DND-41 (cell line): ENCODE measurements at regions not wholly inside any gene's neighbourhood (a gene's known extent, or its start where the extent isn't known, plus 50 kb on each side); places are given as distances from the start of the nearest gene placed in this dataset.

ENCODE experiments used
- ATAC-seq: fragments of 200-7000 bp; cut with Tn5 transposase; 3 replicates; pipeline ENCODE4 v1.9.1; 2021; ENCODE audit warnings: low read depth; ENCODE audit not compliant: insufficient read depth
- DNase-seq: peaks from one replicate; pipeline ENCODE4 v3.0.0-alpha.2; 2020
- H2AFZ ChIP-seq: 2 replicates; pipeline ENCODE4 v1.6.0; 2012; ENCODE audit warnings: low read depth, low read length
- H3K27ac ChIP-seq: 2 replicates; pipeline ENCODE4 v1.5.1; 2012; ENCODE audit warnings: low read length, inconsistent platforms
- H3K27me3 ChIP-seq: fragments of 200-600 bp; sonication (generic); 2 replicates; pipeline ENCODE4 v1.6.0; 2012; ENCODE audit warnings: low read length, mild to moderate bottlenecking, inconsistent platforms; ENCODE audit not compliant: insufficient read depth, poor library complexity
- H3K36me3 ChIP-seq: 2 replicates; pipeline ENCODE4 v1.5.1; 2012; ENCODE audit warnings: low read length, inconsistent platforms; ENCODE audit not compliant: insufficient read depth
- H3K4me1 ChIP-seq: 2 replicates; pipeline ENCODE4 v1.5.1; 2012; ENCODE audit warnings: mild to moderate bottlenecking, low read length; ENCODE audit not compliant: insufficient read depth
- H3K4me2 ChIP-seq: 2 replicates; pipeline ENCODE4 v1.6.0; 2012; ENCODE audit warnings: mild to moderate bottlenecking, moderate library complexity, low read length, inconsistent platforms; ENCODE audit not compliant: insufficient read depth
- H3K4me3 ChIP-seq, 2 experiments: fragments of 200-600 bp in 1 of 2; shearing (Covaris generic) in 1 of 2; 2 replicates each; pipeline ENCODE4 v1.5.1; 2012 to 2016; ENCODE audit warnings: inconsistent platforms in 2 of 2, low read length in 2 of 2, mild to moderate bottlenecking in 2 of 2, low read depth in 1 of 2, moderate library complexity in 1 of 2
- H3K79me2 ChIP-seq: 2 replicates; pipeline ENCODE4 v1.6.0; 2012; ENCODE audit warnings: low read length, inconsistent platforms; ENCODE audit not compliant: insufficient read depth
- H3K9ac ChIP-seq: 2 replicates; pipeline ENCODE4 v1.6.0; 2012; ENCODE audit warnings: low read depth, mild to moderate bottlenecking, inconsistent platforms, low read length, moderate library complexity
- H3K9me3 ChIP-seq: 2 replicates; pipeline ENCODE4 v1.5.1; 2012; ENCODE audit warnings: low read length, moderate library complexity, mild to moderate bottlenecking, inconsistent platforms; ENCODE audit not compliant: insufficient read depth, severe bottlenecking
- H4K20me1 ChIP-seq: 2 replicates; pipeline ENCODE4 v1.6.0; 2012; ENCODE audit warnings: low read length; ENCODE audit not compliant: insufficient read depth
- EZH2 ChIP-seq: IDR thresholded peaks from 3 replicates; pipeline ENCODE4 v1.6.1; 2012; ENCODE audit warnings: borderline replicate concordance, low read depth, mild to moderate bottlenecking, moderate library complexity, low read length, inconsistent platforms; ENCODE audit not compliant: severe bottlenecking
- TF ChIP-seq, protein P1 (sequence below): IDR thresholded peaks from 2 replicates; pipeline ENCODE4 v1.5.1; 2012; ENCODE audit warnings: borderline replicate concordance, low read length, moderate library complexity, mild to moderate bottlenecking; ENCODE audit not compliant: poor library complexity, severe bottlenecking; ENCODE audit errors: extremely low read depth

DNA sequence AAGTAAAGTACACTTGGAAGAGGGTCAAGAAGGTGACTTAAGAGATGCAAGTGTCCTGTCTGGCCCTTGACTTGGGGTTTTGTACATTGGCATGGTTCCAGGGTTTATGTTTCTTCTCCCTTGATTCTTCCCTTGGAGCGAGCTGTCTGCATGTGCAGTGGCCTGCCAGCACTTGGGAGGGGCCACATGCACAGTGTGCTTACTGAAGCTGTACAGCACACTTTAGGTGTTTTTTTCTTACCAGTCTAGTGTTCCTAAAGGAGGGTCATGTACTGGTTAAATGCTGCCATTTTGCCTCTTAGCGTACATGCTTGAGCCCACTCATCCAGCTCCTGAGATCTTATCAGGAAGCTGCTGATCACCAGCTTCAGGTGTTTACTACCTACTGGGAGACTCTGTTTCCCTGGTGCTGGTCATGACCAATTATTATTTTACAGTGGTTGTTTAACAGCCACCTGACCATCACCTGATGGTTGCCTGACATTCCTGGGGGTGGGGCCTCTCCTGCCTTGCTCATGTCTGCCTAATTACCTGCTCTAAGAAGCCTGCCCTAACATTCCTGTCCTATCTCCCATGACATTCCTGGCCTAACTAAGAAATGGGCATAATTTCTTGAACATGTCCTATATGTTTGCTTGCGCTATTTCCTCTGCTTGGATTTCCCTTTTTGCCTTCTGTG, 182.9 kb downstream of the MCHR2 start:
- DNase-seq (no peak), ATAC-seq (no peak)
- peaks cover 12% of the 10 kb centered on the region for H3K27me3 ChIP-seq
- no peaks in the 10 kb centered on the region for H4K20me1 ChIP-seq
- no peaks in the 10 kb centered on the region for H3K9me3 ChIP-seq
- H3K36me3 ChIP-seq = no peaks in the 10 kb centered on the region
- H3K4me1 ChIP-seq = no peaks in the 10 kb centered on the region
- H2AFZ ChIP-seq = no peak overlapping the region
- H3K4me2 ChIP-seq = no peak overlapping the region
- H3K4me3 ChIP-seq = no peak overlapping the region
- H3K9ac ChIP-seq = no peak overlapping the region
- no peak for TF ChIP-seq EZH2
- TF ChIP-seq, protein P1, sequence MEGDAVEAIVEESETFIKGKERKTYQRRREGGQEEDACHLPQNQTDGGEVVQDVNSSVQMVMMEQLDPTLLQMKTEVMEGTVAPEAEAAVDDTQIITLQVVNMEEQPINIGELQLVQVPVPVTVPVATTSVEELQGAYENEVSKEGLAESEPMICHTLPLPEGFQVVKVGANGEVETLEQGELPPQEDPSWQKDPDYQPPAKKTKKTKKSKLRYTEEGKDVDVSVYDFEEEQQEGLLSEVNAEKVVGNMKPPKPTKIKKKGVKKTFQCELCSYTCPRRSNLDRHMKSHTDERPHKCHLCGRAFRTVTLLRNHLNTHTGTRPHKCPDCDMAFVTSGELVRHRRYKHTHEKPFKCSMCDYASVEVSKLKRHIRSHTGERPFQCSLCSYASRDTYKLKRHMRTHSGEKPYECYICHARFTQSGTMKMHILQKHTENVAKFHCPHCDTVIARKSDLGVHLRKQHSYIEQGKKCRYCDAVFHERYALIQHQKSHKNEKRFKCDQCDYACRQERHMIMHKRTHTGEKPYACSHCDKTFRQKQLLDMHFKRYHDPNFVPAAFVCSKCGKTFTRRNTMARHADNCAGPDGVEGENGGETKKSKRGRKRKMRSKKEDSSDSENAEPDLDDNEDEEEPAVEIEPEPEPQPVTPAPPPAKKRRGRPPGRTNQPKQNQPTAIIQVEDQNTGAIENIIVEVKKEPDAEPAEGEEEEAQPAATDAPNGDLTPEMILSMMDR = no peak
- H3K27ac ChIP-seq = no peak overlapping the region
- no peaks in the 10 kb centered on the region for H3K79me2 ChIP-seq

DNA sequence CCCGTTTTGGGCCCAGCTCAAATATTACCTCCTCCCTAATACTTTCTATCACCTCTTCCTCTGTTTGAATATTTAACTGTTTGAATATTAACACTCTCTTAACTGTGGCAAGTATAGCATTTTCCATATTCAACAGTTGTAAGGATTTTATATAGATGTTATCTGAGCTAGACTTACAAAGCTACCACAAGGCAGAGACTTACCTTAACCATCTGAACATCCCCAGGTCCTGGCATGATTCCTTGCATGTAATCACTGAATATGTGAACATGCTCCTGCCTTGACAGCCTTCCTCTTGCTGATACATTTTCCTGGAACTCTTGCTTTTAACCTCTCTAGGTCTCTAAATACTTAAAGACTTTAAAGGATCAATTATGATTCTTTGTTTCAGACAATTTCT, 182.4 kb downstream of the MCHR2 start:
- Histone ChIP-seq H3K79me2 (no peaks in the 10 kb centered on the region), H3K4me1 (no peaks in the 10 kb centered on the region), H2AFZ (no peak overlapping the region), H3K9me3 (no peaks in the 10 kb centered on the region), H3K9ac (no peak overlapping the region), H3K4me3 (no peak overlapping the region), H3K36me3 (no peaks in the 10 kb centered on the region), H3K27me3 (peaks cover 12% of the 10 kb centered on the region), H3K27ac (no peak overlapping the region), H3K4me2 (no peak overlapping the region), H4K20me1 (no peaks in the 10 kb centered on the region)
- no peak for DNase-seq
- ATAC-seq = no peak
- TF ChIP-seq EZH2 = no peak
- TF ChIP-seq, protein P1 = no peak

DNA sequence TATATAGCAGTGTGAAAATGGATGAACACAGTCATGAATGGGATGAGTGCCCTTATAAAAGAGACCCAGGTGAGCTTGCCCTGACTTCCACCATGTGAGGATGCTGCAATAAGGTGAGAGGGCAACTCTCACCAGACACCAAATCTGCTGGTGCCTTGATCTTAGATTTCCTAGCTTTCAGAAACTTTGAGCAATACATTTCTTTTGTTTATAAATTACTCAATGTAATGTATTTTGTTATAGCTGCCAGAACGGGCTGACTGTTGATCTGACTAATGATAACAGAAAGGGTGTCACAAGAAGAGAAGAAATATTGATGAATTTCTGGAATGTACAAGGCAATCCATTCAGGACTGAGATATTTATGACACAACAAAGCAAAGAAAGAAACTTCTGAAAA, 180.5 kb downstream of the MCHR2 start:
- no peak overlapping the region for H3K4me2 ChIP-seq
- DNase-seq (no peak), ATAC-seq (no peak)
- no peak overlapping the region for H3K4me3 ChIP-seq
- H3K27me3 ChIP-seq = peaks cover 6% of the 10 kb centered on the region
- no peaks in the 10 kb centered on the region for H3K4me1 ChIP-seq
- no peak overlapping the region for H3K27ac ChIP-seq
- no peaks in the 10 kb centered on the region for H3K36me3 ChIP-seq
- no peaks in the 10 kb centered on the region for H4K20me1 ChIP-seq
- no peak overlapping the region for H2AFZ ChIP-seq
- H3K9ac ChIP-seq = no peak overlapping the region
- TF ChIP-seq EZH2 = no peak
- TF ChIP-seq, protein P1 = no peak
- H3K9me3 ChIP-seq = no peaks in the 10 kb centered on the region
- no peaks in the 10 kb centered on the region for H3K79me2 ChIP-seq
